ENCODE measurements at regions not wholly inside any gene's neighbourhood (a gene's known extent, or its start where the extent isn't known, plus 50 kb on each side); places are given as distances from the start of the nearest gene placed in this dataset.

DNA sequence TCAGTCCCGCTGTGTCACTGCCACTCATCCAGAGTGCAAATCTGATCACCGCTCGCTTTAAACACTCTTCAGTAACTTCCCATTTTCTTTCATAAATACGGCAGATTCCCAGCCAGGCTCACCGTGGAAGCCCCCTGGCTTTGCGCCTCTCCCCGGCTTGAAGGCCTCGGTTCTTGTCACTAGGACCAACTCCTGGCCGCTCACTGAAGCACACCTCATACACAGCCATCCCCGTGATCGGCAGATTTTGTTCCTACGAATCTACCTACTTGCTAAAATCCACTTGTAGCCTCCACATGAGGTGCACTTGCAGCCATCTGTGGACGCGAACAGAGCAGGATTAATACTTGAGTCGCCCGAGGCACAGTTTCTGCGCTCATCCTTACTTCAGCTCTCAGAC lies 462.4 kb upstream of the MYT1L start:
- Histone ChIP-seq H3K4me1 (ENCODE audit: control insufficient read depth in 1 of 2, extremely low read depth in 1 of 2, insufficient read depth in 2 of 2, low read length in 2 of 2) (no peaks in the 10 kb centered on the region), H3K9me3 (no peaks in the 10 kb centered on the region), H3K36me3 (ENCODE audit: control insufficient read depth in 2 of 2, extremely low read depth in 1 of 2, insufficient read depth in 1 of 2, low read length in 1 of 2) (no peaks in the 10 kb centered on the region), H3K27ac (ENCODE audit: low read length) (no peak overlapping the region), H3K27me3 (replicated peaks in 1 of 2; ENCODE audit: control insufficient read depth in 2 of 2, extremely low read depth in 1 of 2, insufficient read depth in 2 of 2, low read length in 1 of 2) (peaks cover 0 to 8% of the 10 kb centered on the region in 2 experiments), H3K4me3 (ENCODE audit: control insufficient read depth in 1 of 2, extremely low read depth in 1 of 2, low read length in 1 of 2) (no peak overlapping the region)
- H3K9me3 Mint-ChIP-seq = no peaks in the 10 kb centered on the region
- ATAC-seq (replicated peaks in 1 of 4) (no peak), DNase-seq (no peak)
- no peaks in the 10 kb centered on the region for H3K4me1 Mint-ChIP-seq
- WGBS (ENCODE audit: insufficient coverage) = 91% methylated on average over 13 of the region's 17 CpGs
- H3K4me3 Mint-ChIP-seq = no peak overlapping the region
- ChIA-PET CTCF (no interaction called here), POLR2A (no interaction called here)
- H3K27ac Mint-ChIP-seq = no peak overlapping the region
- no peaks in the 10 kb centered on the region for H3K36me3 Mint-ChIP-seq
- H3K27me3 Mint-ChIP-seq = peaks cover 7 to 14% of the 10 kb centered on the region in 2 donors

DNA sequence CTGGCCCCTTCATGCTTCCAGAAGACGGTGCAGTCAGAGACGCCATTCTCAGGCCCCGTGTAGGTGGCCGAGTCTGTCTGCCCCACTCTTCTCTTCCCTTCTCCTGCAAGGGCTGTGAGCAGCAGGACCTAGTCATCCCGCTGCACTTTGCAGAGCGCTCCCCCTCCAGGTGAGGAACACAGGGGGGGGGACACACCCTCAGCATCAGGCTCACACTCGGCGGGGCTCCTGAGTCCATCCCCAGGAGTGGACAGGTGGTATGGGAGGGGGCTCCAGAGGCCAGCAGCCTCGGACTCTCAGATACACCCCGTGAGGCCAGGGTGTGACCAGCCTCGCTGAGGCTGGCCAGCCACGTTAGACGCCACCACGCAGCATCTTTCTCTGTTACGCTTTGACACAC lies 460.5 kb upstream of the MYT1L start:
- Mint-ChIP-seq H3K27me3 (peaks cover 7 to 14% of the 10 kb centered on the region in 2 donors), H3K4me1 (no peaks in the 10 kb centered on the region), H3K36me3 (no peaks in the 10 kb centered on the region), H3K27ac (no peak overlapping the region), H3K4me3 (no peak overlapping the region), H3K9me3 (no peaks in the 10 kb centered on the region)
- Histone ChIP-seq H3K4me1 (ENCODE audit: control insufficient read depth in 1 of 2, extremely low read depth in 1 of 2, insufficient read depth in 2 of 2, low read length in 2 of 2) (no peaks in the 10 kb centered on the region), H3K4me3 (ENCODE audit: control insufficient read depth in 1 of 2, extremely low read depth in 1 of 2, low read length in 1 of 2) (no peak overlapping the region), H3K9me3 (no peaks in the 10 kb centered on the region), H3K36me3 (ENCODE audit: control insufficient read depth in 2 of 2, extremely low read depth in 1 of 2, insufficient read depth in 1 of 2, low read length in 1 of 2) (no peaks in the 10 kb centered on the region), H3K27ac (ENCODE audit: low read length) (no peak overlapping the region), H3K27me3 (replicated peaks in 1 of 2; ENCODE audit: control insufficient read depth in 2 of 2, extremely low read depth in 1 of 2, insufficient read depth in 2 of 2, low read length in 1 of 2) (peaks cover 0 to 8% of the 10 kb centered on the region in 2 experiments)
- ChIA-PET CTCF (no interaction called here), POLR2A (no interaction called here)
- 74% methylated on average over 7 of the region's 15 CpGs for WGBS (ENCODE audit: insufficient coverage)
- ATAC-seq (replicated peaks in 1 of 4) = no peak
- no peak for DNase-seq

DNA sequence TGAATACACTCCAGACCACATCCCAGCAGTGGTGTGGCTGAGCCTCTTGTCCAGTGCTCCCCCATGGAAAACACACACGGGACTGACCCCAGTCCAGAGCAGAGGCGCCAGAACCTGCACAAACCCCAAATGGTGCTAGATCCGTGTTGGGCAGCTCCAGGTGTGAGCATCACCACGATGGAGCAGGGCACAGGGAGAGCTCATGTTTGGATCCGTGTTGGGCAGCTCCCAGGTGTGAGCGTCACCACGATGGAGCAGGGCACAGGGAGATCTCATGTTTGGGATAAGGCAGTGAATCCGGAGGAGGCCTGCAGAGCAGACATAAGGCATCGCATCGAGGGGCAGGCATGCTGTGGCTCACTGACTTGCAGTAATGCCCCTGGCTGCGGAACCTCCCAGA lies 460.0 kb upstream of the MYT1L start:
- peaks cover 7 to 14% of the 10 kb centered on the region in 2 donors for H3K27me3 Mint-ChIP-seq
- DNase-seq (no peak), ATAC-seq (replicated peaks in 1 of 4) (no peak)
- H3K9me3 ChIP-seq = no peaks in the 10 kb centered on the region
- ChIA-PET POLR2A (no interaction called here), CTCF (no interaction called here)
- H3K9me3 Mint-ChIP-seq = no peaks in the 10 kb centered on the region
- no peaks in the 10 kb centered on the region for H3K36me3 Mint-ChIP-seq
- peaks cover 0 to 8% of the 10 kb centered on the region in 2 experiments for H3K27me3 ChIP-seq (replicated peaks in 1 of 2; ENCODE audit: control insufficient read depth in 2 of 2, extremely low read depth in 1 of 2, insufficient read depth in 2 of 2, low read length in 1 of 2)
- H3K4me1 ChIP-seq (ENCODE audit: control insufficient read depth in 1 of 2, extremely low read depth in 1 of 2, insufficient read depth in 2 of 2, low read length in 2 of 2) = no peaks in the 10 kb centered on the region
- no peak overlapping the region for H3K27ac Mint-ChIP-seq
- no peak overlapping the region for H3K4me3 ChIP-seq (ENCODE audit: control insufficient read depth in 1 of 2, extremely low read depth in 1 of 2, low read length in 1 of 2)
- WGBS (ENCODE audit: insufficient coverage) = 80% methylated on average over 9 of the region's 11 CpGs
- H3K4me1 Mint-ChIP-seq = no peaks in the 10 kb centered on the region
- no peaks in the 10 kb centered on the region for H3K36me3 ChIP-seq (ENCODE audit: control insufficient read depth in 2 of 2, extremely low read depth in 1 of 2, insufficient read depth in 1 of 2, low read length in 1 of 2)
- no peak overlapping the region for H3K27ac ChIP-seq (ENCODE audit: low read length)
- H3K4me3 Mint-ChIP-seq = no peak overlapping the region

DNA sequence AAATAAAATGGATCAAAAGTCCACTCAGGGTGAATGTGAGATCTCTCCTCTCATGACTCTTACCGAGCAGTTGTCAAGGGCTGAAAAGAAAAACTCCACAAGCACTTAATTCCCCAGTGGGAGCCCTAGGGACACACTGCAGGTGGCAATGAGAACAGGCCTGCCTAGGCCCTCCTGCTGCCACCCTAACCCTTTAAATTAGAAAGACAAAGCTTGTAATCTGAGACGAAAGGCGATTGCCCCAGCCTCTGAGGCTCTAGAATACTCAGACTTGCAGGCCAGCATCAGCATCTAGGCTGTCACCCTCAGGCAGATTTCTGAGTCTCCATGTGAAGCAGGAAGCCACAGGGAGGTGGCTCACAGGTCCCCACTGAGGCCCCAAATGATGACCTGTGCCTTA lies 457.0 kb upstream of the MYT1L start:
- Mint-ChIP-seq H3K9me3 (peaks cover 0 to 4% (median 0%) of the 10 kb centered on the region in 3 donors), H3K4me3 (no peak overlapping the region), H3K27ac (no peak overlapping the region), H3K27me3 (peaks cover 12 to 15% of the 10 kb centered on the region in 2 donors), H3K4me1 (no peaks in the 10 kb centered on the region), H3K36me3 (no peaks in the 10 kb centered on the region)
- ChIA-PET CTCF (no interaction called here), POLR2A (no interaction called here)
- Histone ChIP-seq H3K4me1 (ENCODE audit: control insufficient read depth in 1 of 2, extremely low read depth in 1 of 2, insufficient read depth in 2 of 2, low read length in 2 of 2) (no peaks in the 10 kb centered on the region), H3K27me3 (replicated peaks in 1 of 2; ENCODE audit: control insufficient read depth in 2 of 2, extremely low read depth in 1 of 2, insufficient read depth in 2 of 2, low read length in 1 of 2) (peaks cover 0 to 7% of the 10 kb centered on the region in 2 experiments), H3K4me3 (ENCODE audit: control insufficient read depth in 1 of 2, extremely low read depth in 1 of 2, low read length in 1 of 2) (no peak overlapping the region), H3K9me3 (no peaks in the 10 kb centered on the region), H3K27ac (ENCODE audit: low read length) (no peak overlapping the region), H3K36me3 (ENCODE audit: control insufficient read depth in 2 of 2, extremely low read depth in 1 of 2, insufficient read depth in 1 of 2, low read length in 1 of 2) (no peaks in the 10 kb centered on the region)
- WGBS (ENCODE audit: insufficient coverage) = 100% methylated on average over 2 of the region's 3 CpGs
- DNase-seq (no peak), ATAC-seq (replicated peaks in 1 of 4) (no peak)

DNA sequence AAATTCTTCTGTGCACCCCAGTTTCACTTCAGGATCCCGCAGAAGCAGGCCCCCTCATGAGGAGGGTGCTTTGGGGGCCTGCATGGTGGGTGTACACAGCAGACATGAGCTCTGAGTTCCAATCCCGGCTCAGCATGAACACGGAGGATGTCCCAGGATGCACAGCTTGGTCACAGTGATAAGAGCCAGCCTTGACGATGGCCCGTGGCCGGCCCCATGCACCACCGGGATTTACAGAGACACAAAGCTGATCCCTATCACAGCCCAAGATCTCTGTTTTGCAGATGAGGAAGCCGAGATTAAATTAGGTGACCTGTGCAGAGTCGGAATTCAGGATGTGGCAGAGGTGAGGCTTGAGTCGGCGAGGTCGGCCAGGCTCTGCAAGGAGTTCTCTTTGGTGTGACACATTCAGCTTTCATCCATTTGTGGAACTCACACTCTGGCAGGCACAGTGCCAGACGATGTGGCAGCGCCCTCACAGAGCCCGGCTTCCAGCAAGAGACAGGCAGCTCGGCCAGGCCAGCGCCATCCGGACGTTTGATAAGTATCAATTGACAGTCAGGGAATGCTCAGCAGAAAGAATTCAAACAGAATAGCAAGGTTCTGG lies 456.3 kb upstream of the MYT1L start:
- ATAC-seq (replicated peaks in 1 of 4) (no peak), DNase-seq (no peak)
- H3K27me3 Mint-ChIP-seq = peaks cover 12 to 14% of the 10 kb centered on the region in 2 donors
- H3K4me3 ChIP-seq (ENCODE audit: control insufficient read depth in 1 of 2, extremely low read depth in 1 of 2, low read length in 1 of 2) = no peak overlapping the region
- H3K36me3 Mint-ChIP-seq = no peaks in the 10 kb centered on the region
- no peak overlapping the region for H3K4me3 Mint-ChIP-seq
- no peaks in the 10 kb centered on the region for H3K4me1 Mint-ChIP-seq
- ChIA-PET CTCF (no interaction called here), POLR2A (no interaction called here)
- WGBS (ENCODE audit: insufficient coverage) = 87% methylated on average over 16 of the region's 19 CpGs
- H3K9me3 ChIP-seq = no peaks in the 10 kb centered on the region
- peaks cover 0 to 5% of the 10 kb centered on the region in 2 experiments for H3K27me3 ChIP-seq (replicated peaks in 1 of 2; ENCODE audit: control insufficient read depth in 2 of 2, extremely low read depth in 1 of 2, insufficient read depth in 2 of 2, low read length in 1 of 2)
- H3K9me3 Mint-ChIP-seq = peaks cover 0 to 4% (median 0%) of the 10 kb centered on the region in 3 donors
- H3K27ac Mint-ChIP-seq = no peak overlapping the region
- H3K36me3 ChIP-seq (ENCODE audit: control insufficient read depth in 2 of 2, extremely low read depth in 1 of 2, insufficient read depth in 1 of 2, low read length in 1 of 2) = no peaks in the 10 kb centered on the region
- no peak overlapping the region for H3K27ac ChIP-seq (ENCODE audit: low read length)
- no peaks in the 10 kb centered on the region for H3K4me1 ChIP-seq (ENCODE audit: control insufficient read depth in 1 of 2, extremely low read depth in 1 of 2, insufficient read depth in 2 of 2, low read length in 2 of 2)

DNA sequence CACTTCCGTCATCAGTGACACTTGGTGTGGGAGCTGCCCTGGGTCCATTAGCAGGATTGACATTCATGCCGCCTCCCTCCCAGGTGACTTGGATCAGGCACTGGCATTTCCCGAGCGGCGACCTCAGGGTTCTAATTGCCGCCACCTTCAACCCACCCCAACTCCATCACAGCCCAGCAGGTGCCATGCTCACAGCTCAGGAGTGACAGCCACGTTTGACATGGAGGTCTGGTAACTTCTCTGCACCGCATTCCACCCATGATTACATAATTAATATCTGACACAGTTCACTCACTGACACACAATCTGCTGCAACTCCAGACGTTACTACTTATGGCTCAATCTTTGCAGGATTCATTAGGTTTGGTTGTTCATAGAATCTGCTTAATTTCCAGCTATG lies 450.9 kb upstream of the MYT1L start:
- Mint-ChIP-seq H3K36me3 (no peaks in the 10 kb centered on the region), H3K27me3 (peaks cover 7 to 12% of the 10 kb centered on the region in 2 donors), H3K4me3 (no peak overlapping the region), H3K27ac (no peak overlapping the region), H3K4me1 (no peaks in the 10 kb centered on the region), H3K9me3 (peaks cover 0 to 20% (median 15%) of the 10 kb centered on the region in 3 donors)
- H3K27me3 ChIP-seq (replicated peaks in 1 of 2; ENCODE audit: control insufficient read depth in 2 of 2, extremely low read depth in 1 of 2, insufficient read depth in 2 of 2, low read length in 1 of 2) = peaks cover 0 to 7% of the 10 kb centered on the region in 2 experiments
- H3K4me1 ChIP-seq (ENCODE audit: control insufficient read depth in 1 of 2, extremely low read depth in 1 of 2, insufficient read depth in 2 of 2, low read length in 2 of 2) = no peaks in the 10 kb centered on the region
- POLR2A ChIA-PET = no interaction called here
- DNase-seq (no peak), ATAC-seq (replicated peaks in 1 of 4) (no peak)
- WGBS (ENCODE audit: insufficient coverage) = 93% methylated on average over 3 of the region's 9 CpGs
- H3K27ac ChIP-seq (ENCODE audit: low read length) = no peak overlapping the region
- CTCF ChIA-PET = no interaction called here
- no peak overlapping the region for H3K4me3 ChIP-seq (ENCODE audit: control insufficient read depth in 1 of 2, extremely low read depth in 1 of 2, low read length in 1 of 2)
- no peaks in the 10 kb centered on the region for H3K9me3 ChIP-seq
- no peaks in the 10 kb centered on the region for H3K36me3 ChIP-seq (ENCODE audit: control insufficient read depth in 2 of 2, extremely low read depth in 1 of 2, insufficient read depth in 1 of 2, low read length in 1 of 2)

DNA sequence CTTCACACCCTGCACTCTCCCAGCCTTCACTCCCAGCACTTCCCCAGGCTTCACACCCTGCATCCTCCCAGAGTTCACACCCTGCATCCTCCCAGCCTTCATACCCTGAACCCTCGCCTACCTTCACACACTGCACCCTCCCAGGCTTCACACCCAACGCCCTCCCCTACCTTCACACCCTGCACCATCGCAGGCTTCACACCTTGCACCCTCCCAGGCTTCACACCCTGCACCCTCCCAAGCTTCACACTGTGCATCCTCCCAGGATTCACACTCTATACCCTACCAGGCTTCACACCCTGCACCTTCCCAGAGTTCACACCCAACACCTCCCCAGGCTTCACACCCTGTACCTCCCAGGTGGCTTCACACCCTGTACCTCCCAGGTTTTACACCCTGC lies 448.7 kb upstream of the MYT1L start:
- 71% methylated on average over 3 of the region's 3 CpGs for WGBS (ENCODE audit: insufficient coverage)
- H3K9me3 Mint-ChIP-seq = peaks cover 0 to 23% (median 15%) of the 10 kb centered on the region in 3 donors
- POLR2A ChIA-PET = no interaction called here
- H3K4me1 Mint-ChIP-seq = no peaks in the 10 kb centered on the region
- ATAC-seq (replicated peaks in 1 of 4) = peak in 1 of 4 experiments; percentile 27
- no peak overlapping the region for H3K4me3 Mint-ChIP-seq
- H3K27me3 ChIP-seq (replicated peaks in 1 of 2; ENCODE audit: control insufficient read depth in 2 of 2, extremely low read depth in 1 of 2, insufficient read depth in 2 of 2, low read length in 1 of 2) = peaks cover 0 to 7% of the 10 kb centered on the region in 2 experiments
- H3K9me3 ChIP-seq = no peaks in the 10 kb centered on the region
- no peak for DNase-seq
- H3K4me1 ChIP-seq (ENCODE audit: control insufficient read depth in 1 of 2, extremely low read depth in 1 of 2, insufficient read depth in 2 of 2, low read length in 2 of 2) = no peaks in the 10 kb centered on the region
- CTCF ChIA-PET = interaction anchor here in 1 of 2 donors (0.7 kb wide), 1 partner anchor 1245 kb away, joined by 5 read pairs; no protein-coding TSS in a partner anchor
- no peak overlapping the region for H3K27ac Mint-ChIP-seq
- H3K27ac ChIP-seq (ENCODE audit: low read length) = no peak overlapping the region
- peaks cover 7 to 8% of the 10 kb centered on the region in 2 donors for H3K27me3 Mint-ChIP-seq
- H3K36me3 ChIP-seq (ENCODE audit: control insufficient read depth in 2 of 2, extremely low read depth in 1 of 2, insufficient read depth in 1 of 2, low read length in 1 of 2) = no peaks in the 10 kb centered on the region
- no peak overlapping the region for H3K4me3 ChIP-seq (ENCODE audit: control insufficient read depth in 1 of 2, extremely low read depth in 1 of 2, low read length in 1 of 2)
- H3K36me3 Mint-ChIP-seq = no peaks in the 10 kb centered on the region

All from T-cell (primary cell).